Endothelial cell of umbilical vein (primary cell): ENCODE measurements at regions not wholly inside any gene's neighbourhood (a gene's known extent, or its start where the extent isn't known, plus 50 kb on each side); places are given as distances from the start of the nearest gene placed in this dataset.

Experiments
- BruUV-seq: library from RNA; stranded (reverse); fragments of 400-500 nt; replicated peaks from 2 replicates; lab custom pipeline; 2021; lab: Mats Ljungman, UMichigan
- CTCF ChIA-PET: fragments of 300-600, 350-600 bp; sonication (Branson Sonifier 250); formaldehyde crosslinking; loops from one replicate; lab custom pipeline; 2021; ENCODE audit warnings: antibody characterized with exemption, inconsistent platforms; lab: Charles Lee
- POLR2A ChIA-PET: fragments of 300-600, 350-600 bp; sonication (Branson Sonifier 250); formaldehyde crosslinking; loops from one replicate; lab custom pipeline; 2021; ENCODE audit warnings: antibody characterized with exemption, inconsistent platforms; lab: Charles Lee
- DNase-seq: peaks from one replicate; pipeline ENCODE4 v3.0.0-alpha.2; 2011; ENCODE audit warnings: low read depth, low spot score
- FAIRE-seq: peaks from 2 replicates; lab custom pipeline; 2011; peaks lifted over from hg19 to GRCh38; lab: Jason Lieb, UNC
- H2AFZ ChIP-seq: 2 replicates; pipeline ENCODE4 v1.6.0; 2012; ENCODE audit warnings: low read depth, low read length, control low read depth, inconsistent platforms
- H3K27ac ChIP-seq: 2 replicates; pipeline ENCODE4 v1.5.1; 2011; ENCODE audit warnings: low read depth, mild to moderate bottlenecking, control low read depth, low read length, moderate library complexity; ENCODE audit not compliant: insufficient read depth
- H3K27me3 ChIP-seq, 2 experiments: 2 replicates each; pipeline versions ENCODE4 v1.6.0 to v1.6.1; 2011; ENCODE audit warnings: low read length in 2 of 2, mixed read lengths in 1 of 2; ENCODE audit not compliant: control insufficient read depth in 2 of 2, insufficient read depth in 2 of 2
- H3K36me3 ChIP-seq, 2 experiments: 2 replicates in 1 of 2; 3 replicates in 1 of 2; pipeline ENCODE4 v1.5.1; 2011; ENCODE audit warnings: low read length in 2 of 2, mild to moderate bottlenecking in 1 of 2, moderate library complexity in 1 of 2; ENCODE audit not compliant: control insufficient read depth in 2 of 2, insufficient read depth in 2 of 2; ENCODE audit errors: extremely low read depth in 1 of 2
- H3K4me1 ChIP-seq: 3 replicates; pipeline ENCODE4 v1.5.1; 2011; ENCODE audit warnings: mild to moderate bottlenecking, low read length; ENCODE audit not compliant: control insufficient read depth, insufficient read depth; ENCODE audit errors: extremely low read depth
- H3K4me2 ChIP-seq: 2 replicates; pipeline ENCODE4 v1.6.1; 2011; ENCODE audit warnings: low read length, control low read depth, mixed read lengths; ENCODE audit not compliant: insufficient read depth
- H3K4me3 ChIP-seq, 3 experiments: fragments of 200-600 bp in 1 of 3; sonication (generic), shearing (Covaris generic) in 1 of 3; replicated peaks in 1 of 3; 2 replicates each; pipeline ENCODE4 v1.5.1; 2011 to 2016; ENCODE audit warnings: control low read depth in 3 of 3, low read length in 3 of 3, mild to moderate bottlenecking in 2 of 3, inconsistent platforms in 1 of 3, low read depth in 1 of 3, moderate library complexity in 1 of 3; ENCODE audit not compliant: insufficient read depth in 1 of 3
- H3K79me2 ChIP-seq: 2 replicates; pipeline ENCODE4 v1.6.0; 2012; ENCODE audit warnings: low read length, inconsistent platforms; ENCODE audit not compliant: control insufficient read depth, insufficient read depth
- H3K9ac ChIP-seq: replicated peaks from 2 replicates; pipeline ENCODE3; 2011; ENCODE audit warnings: low read length, control low read depth; ENCODE audit not compliant: insufficient read depth; ENCODE audit errors: extremely low read depth
- H3K9me1 ChIP-seq: replicated peaks from 3 replicates; pipeline ENCODE4 v1.6.0; 2011; ENCODE audit warnings: mild to moderate bottlenecking, low read length; ENCODE audit not compliant: control insufficient read depth, insufficient read depth; ENCODE audit errors: extremely low read depth
- H3K9me3 ChIP-seq: replicated peaks from 2 replicates; pipeline ENCODE4 v1.5.1; 2012; ENCODE audit warnings: low read length, inconsistent platforms; ENCODE audit not compliant: control insufficient read depth, insufficient read depth
- H4K20me1 ChIP-seq: replicated peaks from 2 replicates; pipeline ENCODE3; 2011; ENCODE audit warnings: mild to moderate bottlenecking, low read length; ENCODE audit not compliant: control insufficient read depth, insufficient read depth; ENCODE audit errors: extremely low read depth
- CTCF ChIP-seq, 2 donors: IDR thresholded peaks; 1 replicate in 1 of 2; 2 replicates in 1 of 2; pipeline ENCODE4 v1.5.1; 2011; ENCODE audit warnings: low read length in 2 of 2, mild to moderate bottlenecking in 2 of 2, moderate library complexity in 2 of 2, control low read depth in 1 of 2, inconsistent platforms in 1 of 2, low read depth in 1 of 2; ENCODE audit not compliant: insufficient read depth in 1 of 2; ENCODE audit errors: extremely low read depth in 1 of 2
- EZH2 ChIP-seq: IDR thresholded peaks from 2 replicates; pipeline ENCODE4 v1.6.1; 2012; ENCODE audit warnings: borderline replicate concordance, low read depth, mild to moderate bottlenecking, moderate library complexity, low read length, inconsistent platforms; ENCODE audit not compliant: severe bottlenecking
- FOS ChIP-seq: IDR thresholded peaks from 2 replicates; pipeline ENCODE4 v1.6.1; 2011; ENCODE audit warnings: mild to moderate bottlenecking, low read length, moderate library complexity, borderline replicate concordance; ENCODE audit not compliant: insufficient read depth
- GATA2 ChIP-seq: IDR thresholded peaks from 2 replicates; pipeline ENCODE4 v1.7.0; 2011; ENCODE audit warnings: low read depth, mild to moderate bottlenecking, moderate library complexity, mixed read lengths, low read length; ENCODE audit not compliant: insufficient read length, insufficient read depth
- JUN ChIP-seq: IDR thresholded peaks from 2 replicates; pipeline ENCODE4 v1.6.1; 2011; ENCODE audit warnings: borderline replicate concordance, low read depth; ENCODE audit not compliant: insufficient read length, insufficient read depth
- MAX ChIP-seq: IDR thresholded peaks from 2 replicates; pipeline ENCODE4 v1.6.1; 2011; ENCODE audit not compliant: insufficient read depth, insufficient read length
- MYC ChIP-seq: IDR thresholded peaks from one replicate; pipeline ENCODE4 v1.6.1; 2011; ENCODE audit warnings: mild to moderate bottlenecking, low read depth, low read length
- POLR2A ChIP-seq: IDR thresholded peaks from 2 replicates; pipeline ENCODE4 v1.6.1; 2012; ENCODE audit warnings: low read depth, mild to moderate bottlenecking, control low read depth, low read length
- POLR2AphosphoS5 ChIP-seq: IDR thresholded peaks from 2 replicates; pipeline ENCODE4 v1.6.1; 2012; ENCODE audit warnings: low read depth, mild to moderate bottlenecking, control low read depth, low read length, moderate library complexity; ENCODE audit not compliant: insufficient read depth
- dilution Hi-C: fragments of 300-500 bp; cut with MboI; formaldehyde crosslinking; loops from one replicate; pipeline ENCODE4 v1.15.0; 2019; ENCODE audit warnings: low sequenced_read_pairs; ENCODE audit not compliant: extremely low pct_ligation_motif_present
- intact Hi-C: fragments of 100-400 bp; cut with micrococcal nuclease; formaldehyde crosslinking; loops from one replicate; pipeline ENCODE4 v1.10.0; 2022

DNA sequence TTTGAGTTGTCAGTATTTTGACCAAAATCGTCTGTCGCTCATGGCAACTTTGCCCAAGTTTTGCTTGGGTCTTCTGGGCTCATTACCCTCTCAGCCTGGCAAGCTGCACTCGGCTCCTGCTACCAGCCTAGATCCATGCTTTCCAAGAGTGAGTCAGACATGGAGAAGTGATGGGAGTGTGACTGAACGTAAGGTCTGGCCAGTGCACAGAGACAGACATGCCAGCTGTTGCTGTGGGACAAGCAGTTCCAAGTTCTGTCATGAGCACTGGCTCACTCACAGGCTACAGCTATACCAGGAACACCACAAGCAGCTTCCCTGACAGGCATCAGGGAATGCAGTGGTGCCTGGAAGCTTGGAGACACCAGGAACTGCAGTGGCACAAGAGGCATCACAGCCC lies 338.9 kb downstream of the KDM5D start:
- CTCF ChIA-PET, result no interaction called here
- H3K9ac ChIP-seq, result no peak overlapping the region
- H3K27me3 ChIP-seq, result no peaks in the 10 kb centered on the region
- H3K4me3 ChIP-seq, result no peak overlapping the region
- no peaks in the 10 kb centered on the region for H3K4me1 ChIP-seq
- FAIRE-seq, result no peak
- H3K4me2 ChIP-seq, result no peak overlapping the region
- H3K9me1 ChIP-seq, result no peaks in the 10 kb centered on the region
- no TSS peak for BruUV-seq
- dilution Hi-C loops, result no loop called here
- no peak overlapping the region for H3K27ac ChIP-seq
- H3K79me2 ChIP-seq, result no peaks in the 10 kb centered on the region
- H3K36me3 ChIP-seq, result no peaks in the 10 kb centered on the region
- H4K20me1 ChIP-seq, result no peaks in the 10 kb centered on the region
- no peak for TF ChIP-seq JUN
- TF ChIP-seq MAX, result no peak
- no peak for TF ChIP-seq MYC
- TF ChIP-seq POLR2A, result no peak
- TF ChIP-seq CTCF (IDR thresholded peaks at IDR 0.05; ENCODE audit: extremely low read depth in 1 of 2, insufficient read depth in 1 of 2, low read depth in 1 of 2, low read length in 2 of 2), result no peak
- no peak for TF ChIP-seq GATA2
- no peak for TF ChIP-seq EZH2
- TF ChIP-seq POLR2AphosphoS5, result no peak
- TF ChIP-seq FOS, result no peak
- H3K9me3 ChIP-seq, result no peaks in the 10 kb centered on the region
- intact Hi-C loops, result no loop called here
- no peak overlapping the region for H2AFZ ChIP-seq
- DNase-seq, result no peak
- POLR2A ChIA-PET, result no interaction called here
